ENCODE measurements at regions not wholly inside any gene's neighbourhood (a gene's known extent, or its start where the extent isn't known, plus 50 kb on each side); places are given as distances from the start of the nearest gene placed in this dataset.

- Histone ChIP-seq H3K4me2 (ENCODE audit: control insufficient read depth, insufficient read depth) (no peak overlapping the region), H3K4me3 (no peak overlapping the region), H3K27ac (ENCODE audit: control insufficient read depth, insufficient read depth) (no peak overlapping the region), H4K20me1 (ENCODE audit: control insufficient read depth, insufficient read depth) (no peaks in the 10 kb centered on the region), H3K36me3 (ENCODE audit: control insufficient read depth in 2 of 2, insufficient read depth in 2 of 2, low read length in 1 of 2) (no peaks in the 10 kb centered on the region), H3K9ac (ENCODE audit: control insufficient read depth, insufficient read depth, low read length) (no peak overlapping the region), H3K79me2 (ENCODE audit: control insufficient read depth, insufficient read depth, low read length) (no peaks in the 10 kb centered on the region), H3K9me3 (replicated peaks; ENCODE audit: control insufficient read depth, insufficient read depth, low read length) (no peaks in the 10 kb centered on the region), H3K4me1 (ENCODE audit: control insufficient read depth, insufficient read depth, low read length) (no peaks in the 10 kb centered on the region), H3K27me3 (replicated peaks in 1 of 2; ENCODE audit: control insufficient read depth in 2 of 2, insufficient read depth in 2 of 2, low read length in 1 of 2) (no peaks in the 10 kb centered on the region), H2AFZ (ENCODE audit: control insufficient read depth, low read depth, low read length) (no peak overlapping the region)
- in situ Hi-C loops (cut with MboI) = no loop called here
- TF ChIP-seq SREBF2 (IDR thresholded peaks at IDR 0.05; ENCODE audit: low read length) = no peak
- TF ChIP-seq BHLHE40 (IDR thresholded peaks at IDR 0.05; ENCODE audit: borderline replicate concordance in 1 of 2, low read depth in 2 of 2, low read length in 1 of 2) = no peak
- TF ChIP-seq RBBP5 (conservative IDR thresholded peaks at IDR 0.05) = no peak
- no peak for TF ChIP-seq IRF3 (IDR thresholded peaks at IDR 0.05)
- no peak for TF ChIP-seq IKZF1 (conservative IDR thresholded peaks at IDR 0.05)
- TF ChIP-seq STAT3 (IDR thresholded peaks at IDR 0.05; ENCODE audit: low read depth, low read length) = no peak
- TF ChIP-seq ETV6 (conservative IDR thresholded peaks at IDR 0.05 in 1 of 2, IDR thresholded peaks at IDR 0.05 in 1 of 2; ENCODE audit: borderline replicate concordance in 1 of 2, low read depth in 1 of 2) = no peak
- no peak for TF ChIP-seq E2F4 (IDR thresholded peaks at IDR 0.05; ENCODE audit: low read depth, low read length)
- TF ChIP-seq EP300 (IDR thresholded peaks at IDR 0.05; ENCODE audit: borderline replicate concordance in 1 of 2, control insufficient read depth in 1 of 2, low read depth in 2 of 2, low read length in 2 of 2) = no peak
- no peak for TF ChIP-seq YY1 (IDR thresholded peaks at IDR 0.05; ENCODE audit: low read depth, low read length)
- TF ChIP-seq STAT1 (conservative IDR thresholded peaks at IDR 0.05) = no peak
- no peak for TF ChIP-seq ATF3 (IDR thresholded peaks at IDR 0.05; ENCODE audit: borderline replicate concordance, extremely low read depth, low read depth, low read length)
- no peak for TF ChIP-seq HSF1 (IDR thresholded peaks at IDR 0.05; ENCODE audit: low read depth, low read length)
- no peak for TF ChIP-seq RCOR1 (conservative IDR thresholded peaks at IDR 0.05; ENCODE audit: low read depth, low read length)
- no peak for TF ChIP-seq SUPT20H (IDR thresholded peaks at IDR 0.05; ENCODE audit: borderline replicate concordance, control insufficient read depth, low read depth, low read length)
- no peak for TF ChIP-seq KDM1A (IDR thresholded peaks at IDR 0.05; ENCODE audit: borderline replicate concordance)
- no peak for TF ChIP-seq RB1 (IDR thresholded peaks at IDR 0.05; ENCODE audit: borderline replicate concordance)
- DNase-seq (ENCODE audit: low read depth, low spot score) (no peak), FAIRE-seq (no peak), ATAC-seq (no peak)
- RAD21 ChIA-PET (ENCODE audit: unreplicated experiment) = no interaction called here
- POLR2A ChIA-PET = no interaction called here
- BruUV-seq (replicated peaks) = no TSS peak
- WGBS (ENCODE audit: insufficient coverage, insufficient replicate concordance, low lambda C conversion rate, missing lambda C conversion rate) = 13% methylated on average over 4 of the region's 4 CpGs
- intact Hi-C loops (cut with micrococcal nuclease; ENCODE audit: unreplicated experiment) = no loop called here
- SMC1A ChIA-PET (ENCODE audit: uncharacterized antibody, unreplicated experiment) = no interaction called here
- CTCF ChIA-PET = interaction anchor here (0.8 kb wide), 1 partner anchor 14 kb away, joined by 3 read pairs; no protein-coding TSS in a partner anchor
Measured at GRCh38 chr6:147116056-147116455, 88.2 kb upstream of the STXBP5 start.

All from GM12878 (cell line).